Liver (tissue), 3 donors: ENCODE measurements at regions not wholly inside any gene's neighbourhood (a gene's known extent, or its start where the extent isn't known, plus 50 kb on each side); places are given as distances from the start of the nearest gene placed in this dataset.

ENCODE experiments used
- EGR1 ChIP-seq, 2 donors: IDR thresholded peaks; 2 replicates each; pipeline ENCODE4 v1.6.1; 2016 to 2018; ENCODE audit warnings: antibody characterized with exemption in 2 of 2, low read depth in 2 of 2
- JUND ChIP-seq, 2 donors: IDR thresholded peaks; 2 replicates each; pipeline ENCODE4 v1.6.1; 2016; ENCODE audit warnings: antibody characterized with exemption in 2 of 2
- RAD21 ChIP-seq, 2 donors: IDR thresholded peaks; 2 replicates each; pipeline ENCODE4 v1.6.1; 2016; ENCODE audit warnings: antibody characterized with exemption in 2 of 2, mild to moderate bottlenecking in 2 of 2
- SP1 ChIP-seq: IDR thresholded peaks from 2 replicates; pipeline ENCODE4 v1.6.1; 2018; ENCODE audit warnings: antibody characterized with exemption, mild to moderate bottlenecking
- TAF1 ChIP-seq: conservative IDR thresholded peaks from 2 replicates; pipeline ENCODE4 v1.6.1; 2016; ENCODE audit warnings: antibody characterized with exemption, mild to moderate bottlenecking
- YY1 ChIP-seq: IDR thresholded peaks from 2 replicates; pipeline ENCODE4 v1.6.1; 2016; ENCODE audit warnings: antibody characterized with exemption, mild to moderate bottlenecking
- TF ChIP-seq, protein P1 (sequence below): IDR thresholded peaks from 2 replicates; pipeline ENCODE4 v1.6.1; 2016; ENCODE audit warnings: antibody characterized with exemption, mild to moderate bottlenecking
- TF ChIP-seq, protein P2 (sequence below): fragments of 150-350 bp; IDR thresholded peaks from 2 replicates; pipeline ENCODE4 v1.5.1; 2017; ENCODE audit warnings: improper control_type of control experiment, low read depth, low read length; ENCODE audit not compliant: missing input control
- TF ChIP-seq, protein P3 (sequence below): IDR thresholded peaks from 2 replicates; pipeline ENCODE4 v1.6.1; 2016; ENCODE audit warnings: antibody characterized with exemption
- TF ChIP-seq, protein P4 (sequence below): IDR thresholded peaks from 2 replicates; pipeline ENCODE4 v1.6.1; 2016; ENCODE audit warnings: antibody characterized with exemption
- donor health status: healthy.
- donor health status: healthy.

DNA sequence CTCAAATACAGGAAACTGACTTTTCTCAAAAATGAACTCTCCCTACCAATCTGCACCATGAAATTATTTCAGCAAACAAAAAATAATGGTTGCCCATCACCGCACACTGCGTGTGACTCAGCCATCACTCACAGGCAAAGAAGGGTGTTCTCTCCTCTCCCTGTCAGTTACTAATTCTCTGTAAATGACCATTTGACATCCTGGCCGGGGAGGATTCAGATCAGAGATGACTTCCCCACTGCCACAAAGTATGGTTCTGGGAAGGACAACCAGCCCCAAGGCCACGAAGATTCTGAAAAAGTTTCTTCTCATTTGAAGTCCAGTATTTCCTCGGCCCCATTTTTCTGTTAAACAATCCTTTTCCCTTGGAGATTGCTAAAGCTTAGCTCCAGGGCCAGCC lies 199.4 kb downstream of the AUH start:
- TF ChIP-seq, protein P1, sequence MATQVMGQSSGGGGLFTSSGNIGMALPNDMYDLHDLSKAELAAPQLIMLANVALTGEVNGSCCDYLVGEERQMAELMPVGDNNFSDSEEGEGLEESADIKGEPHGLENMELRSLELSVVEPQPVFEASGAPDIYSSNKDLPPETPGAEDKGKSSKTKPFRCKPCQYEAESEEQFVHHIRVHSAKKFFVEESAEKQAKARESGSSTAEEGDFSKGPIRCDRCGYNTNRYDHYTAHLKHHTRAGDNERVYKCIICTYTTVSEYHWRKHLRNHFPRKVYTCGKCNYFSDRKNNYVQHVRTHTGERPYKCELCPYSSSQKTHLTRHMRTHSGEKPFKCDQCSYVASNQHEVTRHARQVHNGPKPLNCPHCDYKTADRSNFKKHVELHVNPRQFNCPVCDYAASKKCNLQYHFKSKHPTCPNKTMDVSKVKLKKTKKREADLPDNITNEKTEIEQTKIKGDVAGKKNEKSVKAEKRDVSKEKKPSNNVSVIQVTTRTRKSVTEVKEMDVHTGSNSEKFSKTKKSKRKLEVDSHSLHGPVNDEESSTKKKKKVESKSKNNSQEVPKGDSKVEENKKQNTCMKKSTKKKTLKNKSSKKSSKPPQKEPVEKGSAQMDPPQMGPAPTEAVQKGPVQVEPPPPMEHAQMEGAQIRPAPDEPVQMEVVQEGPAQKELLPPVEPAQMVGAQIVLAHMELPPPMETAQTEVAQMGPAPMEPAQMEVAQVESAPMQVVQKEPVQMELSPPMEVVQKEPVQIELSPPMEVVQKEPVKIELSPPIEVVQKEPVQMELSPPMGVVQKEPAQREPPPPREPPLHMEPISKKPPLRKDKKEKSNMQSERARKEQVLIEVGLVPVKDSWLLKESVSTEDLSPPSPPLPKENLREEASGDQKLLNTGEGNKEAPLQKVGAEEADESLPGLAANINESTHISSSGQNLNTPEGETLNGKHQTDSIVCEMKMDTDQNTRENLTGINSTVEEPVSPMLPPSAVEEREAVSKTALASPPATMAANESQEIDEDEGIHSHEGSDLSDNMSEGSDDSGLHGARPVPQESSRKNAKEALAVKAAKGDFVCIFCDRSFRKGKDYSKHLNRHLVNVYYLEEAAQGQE: no peak
- TF ChIP-seq, protein P2, sequence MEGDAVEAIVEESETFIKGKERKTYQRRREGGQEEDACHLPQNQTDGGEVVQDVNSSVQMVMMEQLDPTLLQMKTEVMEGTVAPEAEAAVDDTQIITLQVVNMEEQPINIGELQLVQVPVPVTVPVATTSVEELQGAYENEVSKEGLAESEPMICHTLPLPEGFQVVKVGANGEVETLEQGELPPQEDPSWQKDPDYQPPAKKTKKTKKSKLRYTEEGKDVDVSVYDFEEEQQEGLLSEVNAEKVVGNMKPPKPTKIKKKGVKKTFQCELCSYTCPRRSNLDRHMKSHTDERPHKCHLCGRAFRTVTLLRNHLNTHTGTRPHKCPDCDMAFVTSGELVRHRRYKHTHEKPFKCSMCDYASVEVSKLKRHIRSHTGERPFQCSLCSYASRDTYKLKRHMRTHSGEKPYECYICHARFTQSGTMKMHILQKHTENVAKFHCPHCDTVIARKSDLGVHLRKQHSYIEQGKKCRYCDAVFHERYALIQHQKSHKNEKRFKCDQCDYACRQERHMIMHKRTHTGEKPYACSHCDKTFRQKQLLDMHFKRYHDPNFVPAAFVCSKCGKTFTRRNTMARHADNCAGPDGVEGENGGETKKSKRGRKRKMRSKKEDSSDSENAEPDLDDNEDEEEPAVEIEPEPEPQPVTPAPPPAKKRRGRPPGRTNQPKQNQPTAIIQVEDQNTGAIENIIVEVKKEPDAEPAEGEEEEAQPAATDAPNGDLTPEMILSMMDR: no peak
- TF ChIP-seq, protein P3, sequence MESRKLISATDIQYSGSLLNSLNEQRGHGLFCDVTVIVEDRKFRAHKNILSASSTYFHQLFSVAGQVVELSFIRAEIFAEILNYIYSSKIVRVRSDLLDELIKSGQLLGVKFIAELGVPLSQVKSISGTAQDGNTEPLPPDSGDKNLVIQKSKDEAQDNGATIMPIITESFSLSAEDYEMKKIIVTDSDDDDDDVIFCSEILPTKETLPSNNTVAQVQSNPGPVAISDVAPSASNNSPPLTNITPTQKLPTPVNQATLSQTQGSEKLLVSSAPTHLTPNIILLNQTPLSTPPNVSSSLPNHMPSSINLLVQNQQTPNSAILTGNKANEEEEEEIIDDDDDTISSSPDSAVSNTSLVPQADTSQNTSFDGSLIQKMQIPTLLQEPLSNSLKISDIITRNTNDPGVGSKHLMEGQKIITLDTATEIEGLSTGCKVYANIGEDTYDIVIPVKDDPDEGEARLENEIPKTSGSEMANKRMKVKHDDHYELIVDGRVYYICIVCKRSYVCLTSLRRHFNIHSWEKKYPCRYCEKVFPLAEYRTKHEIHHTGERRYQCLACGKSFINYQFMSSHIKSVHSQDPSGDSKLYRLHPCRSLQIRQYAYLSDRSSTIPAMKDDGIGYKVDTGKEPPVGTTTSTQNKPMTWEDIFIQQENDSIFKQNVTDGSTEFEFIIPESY: no peak
- TF ChIP-seq JUND (IDR thresholded peaks at IDR 0.05): no peak
- no peak for TF ChIP-seq SP1
- no peak for TF ChIP-seq TAF1
- TF ChIP-seq, protein P4, sequence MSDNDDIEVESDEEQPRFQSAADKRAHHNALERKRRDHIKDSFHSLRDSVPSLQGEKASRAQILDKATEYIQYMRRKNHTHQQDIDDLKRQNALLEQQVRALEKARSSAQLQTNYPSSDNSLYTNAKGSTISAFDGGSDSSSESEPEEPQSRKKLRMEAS: no peak
- TF ChIP-seq EGR1 (IDR thresholded peaks at IDR 0.05; ENCODE audit: low read depth in 2 of 2): no peak
- no peak for TF ChIP-seq YY1
- TF ChIP-seq RAD21 (IDR thresholded peaks at IDR 0.05): no peak
